ENCODE measurements at regions not wholly inside any gene's neighbourhood (a gene's known extent, or its start where the extent isn't known, plus 50 kb on each side); places are given as distances from the start of the nearest gene placed in this dataset.

DNA sequence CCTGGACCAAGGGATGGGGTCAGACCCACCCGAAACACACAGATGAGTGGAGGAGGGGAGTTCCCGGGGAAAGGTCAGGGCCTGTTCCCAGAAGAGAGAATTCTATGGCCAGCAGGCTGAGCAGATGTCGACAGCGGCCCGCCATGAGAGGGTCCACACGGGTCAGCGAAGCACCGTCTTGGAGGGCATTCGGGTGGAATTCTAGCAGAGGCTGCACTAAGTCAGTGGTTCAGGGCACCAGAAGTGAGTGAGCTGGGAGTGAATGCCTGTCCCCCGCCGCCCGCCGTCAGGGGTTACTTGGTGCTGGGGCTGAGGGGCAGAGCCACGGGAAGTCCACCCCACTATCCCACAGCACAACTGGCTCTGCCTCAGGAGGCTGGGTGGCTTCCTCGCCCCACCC, 96.2 kb upstream of the VSTM2B start:
- Histone ChIP-seq H4K91ac (replicated peaks; ENCODE audit: insufficient read length, low read length) (no peak overlapping the region), H3K4me2 (ENCODE audit: insufficient read depth in 1 of 2, low read depth in 2 of 2, low read length in 2 of 2) (no peak overlapping the region), H2BK5ac (ENCODE audit: low read depth, low read length) (no peak overlapping the region), H3K4ac (replicated peaks; ENCODE audit: insufficient read length, low read depth, low read length) (no peak overlapping the region), H3K4me1 (replicated peaks in 1 of 4; ENCODE audit: control insufficient read depth in 3 of 4, insufficient read depth in 4 of 4, low read length in 3 of 4) (no peaks in the 10 kb centered on the region), H3K14ac (ENCODE audit: insufficient read length) (no peak overlapping the region), H3K9ac (replicated peaks in 1 of 4; ENCODE audit: extremely low read depth in 1 of 4, low read depth in 3 of 4, low read length in 3 of 4) (no peak overlapping the region), H4K5ac (ENCODE audit: insufficient read length, low read depth, low read length) (no peak overlapping the region), H3K9me3 (ENCODE audit: insufficient read depth in 2 of 2, low read depth in 1 of 2, low read length in 1 of 2) (peaks cover 13 to 31% of the 10 kb centered on the region in 2 experiments), H3K36me3 (ENCODE audit: control insufficient read depth in 2 of 4, insufficient read depth in 4 of 4, low read length in 3 of 4) (no peaks in the 10 kb centered on the region), H2BK20ac (ENCODE audit: low read length) (no peak overlapping the region), H3K27me3 (replicated peaks in 1 of 4; ENCODE audit: control insufficient read depth in 3 of 4, extremely low read depth in 1 of 4, insufficient read depth in 3 of 4, low read length in 3 of 4) (no peaks in the 10 kb centered on the region), H3K79me2 (ENCODE audit: control insufficient read depth in 1 of 2, insufficient read depth in 2 of 2, low read length in 2 of 2) (no peaks in the 10 kb centered on the region), H4K20me1 (replicated peaks in 1 of 2; ENCODE audit: control insufficient read depth in 1 of 2, insufficient read depth in 2 of 2, low read length in 2 of 2) (no peaks in the 10 kb centered on the region), H3K4me3 (ENCODE audit: extremely low read depth in 1 of 4, insufficient read depth in 2 of 4, low read depth in 3 of 4, low read length in 4 of 4) (no peak overlapping the region), H3K18ac (ENCODE audit: extremely low read depth, low read length) (no peak overlapping the region), H2AFZ (ENCODE audit: low read length) (no peak overlapping the region), H2BK12ac (ENCODE audit: low read depth, low read length) (no peak overlapping the region), H3K79me1 (ENCODE audit: low read depth, low read length) (no peaks in the 10 kb centered on the region), H2BK15ac (ENCODE audit: low read length) (no peak overlapping the region), H3K23me2 (ENCODE audit: low read depth, low read length) (no peaks in the 10 kb centered on the region), H2BK120ac (replicated peaks; ENCODE audit: low read depth, low read length) (no peak overlapping the region), H2AK5ac (ENCODE audit: low read depth, low read length) (no peak overlapping the region), H3K23ac (ENCODE audit: insufficient read length) (no peak overlapping the region), H4K8ac (ENCODE audit: extremely low read depth, insufficient read depth, low read length) (no peak overlapping the region), H3K27ac (ENCODE audit: low read depth, low read length) (no peak overlapping the region), H3K56ac (replicated peaks; ENCODE audit: insufficient read length, low read depth, low read length) (no peak overlapping the region)
- WGBS, 2 experiments (ENCODE audit: extremely low coverage in 1 of 2, insufficient coverage in 1 of 2, insufficient read length in 1 of 2, insufficient replicate concordance in 2 of 2, low coverage in 1 of 2, low lambda C conversion rate in 2 of 2, missing lambda C conversion rate in 1 of 2): 72% methylated on average over 14 of the region's 15 CpGs; no CpG with 5 or more reads in 1 of the 2 experiments
- ChIA-PET CTCF (ENCODE audit: partially characterized antibody) (no interaction called here), POLR2A (ENCODE audit: partially characterized antibody) (no interaction called here)
- DNase-seq (ENCODE audit: low read depth in 1 of 2, low spot score in 2 of 2): no peak
- no peak for FAIRE-seq
- TF ChIP-seq, protein P1, sequence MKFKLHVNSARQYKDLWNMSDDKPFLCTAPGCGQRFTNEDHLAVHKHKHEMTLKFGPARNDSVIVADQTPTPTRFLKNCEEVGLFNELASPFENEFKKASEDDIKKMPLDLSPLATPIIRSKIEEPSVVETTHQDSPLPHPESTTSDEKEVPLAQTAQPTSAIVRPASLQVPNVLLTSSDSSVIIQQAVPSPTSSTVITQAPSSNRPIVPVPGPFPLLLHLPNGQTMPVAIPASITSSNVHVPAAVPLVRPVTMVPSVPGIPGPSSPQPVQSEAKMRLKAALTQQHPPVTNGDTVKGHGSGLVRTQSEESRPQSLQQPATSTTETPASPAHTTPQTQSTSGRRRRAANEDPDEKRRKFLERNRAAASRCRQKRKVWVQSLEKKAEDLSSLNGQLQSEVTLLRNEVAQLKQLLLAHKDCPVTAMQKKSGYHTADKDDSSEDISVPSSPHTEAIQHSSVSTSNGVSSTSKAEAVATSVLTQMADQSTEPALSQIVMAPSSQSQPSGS (IDR thresholded peaks at IDR 0.05; ENCODE audit: low read length): no peak
